Neuron (in vitro differentiated cells): ENCODE measurements at regions not wholly inside any gene's neighbourhood (a gene's known extent, or its start where the extent isn't known, plus 50 kb on each side); places are given as distances from the start of the nearest gene placed in this dataset.
"Not testable (repeated sequence)": the region's sequence is repeated elsewhere in the genome, so short reads cannot be mapped to it uniquely, and the experiment has no call there.

Experiments
- H2AFZ ChIP-seq: one replicate; pipeline ENCODE4 v1.6.1; 2013; ENCODE audit warnings: low read depth, mild to moderate bottlenecking, inconsistent platforms, low read length, moderate library complexity
- H3K27me3 ChIP-seq: one replicate; pipeline ENCODE4 v1.6.1; 2013; ENCODE audit warnings: low read length; ENCODE audit not compliant: insufficient read depth
- H3K36me3 ChIP-seq: one replicate; pipeline ENCODE4 v1.6.1; 2013; ENCODE audit warnings: low read length; ENCODE audit not compliant: insufficient read depth
- H3K4me1 ChIP-seq: one replicate; pipeline ENCODE4 v1.6.1; 2013; ENCODE audit warnings: low read length; ENCODE audit not compliant: insufficient read depth
- H3K4me3 ChIP-seq: 2 replicates; pipeline ENCODE4 v1.5.1; 2013; ENCODE audit warnings: mild to moderate bottlenecking, low read length, moderate library complexity
- H3K9me3 ChIP-seq: one replicate; pipeline ENCODE4 v1.6.1; 2013; ENCODE audit warnings: low read length

DNA sequence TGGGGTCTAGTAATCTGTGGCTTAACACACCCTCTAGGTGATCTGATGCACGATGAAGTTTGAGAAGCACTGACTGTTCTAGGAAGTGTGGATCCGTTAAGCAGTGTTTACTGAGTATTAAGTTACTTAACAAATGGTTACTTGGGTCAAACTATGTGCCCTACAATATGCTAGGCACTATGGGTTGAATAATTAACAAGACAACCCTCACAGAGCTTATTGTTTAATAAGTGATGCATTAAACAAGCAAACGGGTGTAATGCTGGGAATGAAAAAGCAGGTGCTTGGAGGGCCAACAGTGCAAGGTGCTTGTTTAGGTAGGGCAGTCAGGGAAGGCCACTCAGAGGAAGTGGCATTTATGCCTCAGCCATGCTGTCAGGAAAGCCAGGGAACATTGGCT lies 378.0 kb upstream of the PODXL start:
- no peaks in the 10 kb centered on the region for H3K36me3 ChIP-seq
- no peaks in the 10 kb centered on the region for H3K9me3 ChIP-seq
- H3K4me1 ChIP-seq = no peaks in the 10 kb centered on the region
- H2AFZ ChIP-seq = no peak overlapping the region
- H3K27me3 ChIP-seq = no peaks in the 10 kb centered on the region
- no peak overlapping the region for H3K4me3 ChIP-seq

DNA sequence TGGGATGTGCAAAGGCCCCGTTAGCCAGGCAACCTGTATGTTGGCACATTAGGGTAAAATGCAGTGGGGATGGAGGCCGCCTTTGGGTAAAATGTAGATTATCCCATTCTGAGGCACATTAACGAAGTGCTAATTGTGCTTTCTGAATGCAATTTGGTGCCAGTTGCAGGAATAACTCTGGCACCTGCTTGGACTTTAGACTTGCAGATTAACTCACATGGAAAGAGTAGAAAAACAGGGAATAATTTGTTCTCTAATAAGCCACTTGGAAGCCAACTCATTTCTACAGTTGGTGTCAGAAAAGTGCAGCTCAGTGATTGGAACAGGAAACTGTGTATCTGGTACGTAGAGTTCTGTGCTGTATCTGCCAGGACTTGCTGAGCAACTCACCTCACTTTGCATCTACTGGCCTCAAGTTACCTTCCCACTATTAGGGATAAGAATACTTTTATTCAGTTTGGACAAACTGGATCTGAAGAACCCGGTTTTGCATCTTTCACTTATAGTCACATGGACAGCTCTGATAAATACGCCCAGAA lies 377.4 kb upstream of the PODXL start:
- Histone ChIP-seq H3K9me3 (no peaks in the 10 kb centered on the region), H3K4me3 (no peak overlapping the region), H2AFZ (no peak overlapping the region), H3K27me3 (no peaks in the 10 kb centered on the region), H3K4me1 (no peaks in the 10 kb centered on the region), H3K36me3 (no peaks in the 10 kb centered on the region)

DNA sequence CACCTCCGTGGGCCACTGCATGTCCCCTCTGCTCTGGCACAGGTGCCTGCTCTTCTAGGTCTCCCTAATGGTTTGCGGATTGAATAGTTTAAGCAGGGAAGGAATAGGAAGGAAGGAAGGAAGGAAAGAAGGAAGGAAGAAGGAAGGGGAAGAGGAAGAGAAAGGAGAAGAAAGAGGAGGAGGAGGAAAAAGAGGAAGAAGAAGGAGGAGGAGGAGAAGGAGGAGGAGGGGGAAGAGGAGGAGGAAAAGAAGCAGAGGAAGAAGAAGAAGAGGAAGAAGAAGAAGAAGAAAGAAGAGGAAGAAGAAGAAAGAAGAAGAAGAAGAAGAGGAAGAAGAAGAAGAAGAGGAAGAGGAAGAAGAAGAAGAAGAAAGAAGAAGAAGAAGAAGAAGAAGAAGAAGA lies 376.8 kb upstream of the PODXL start:
- not testable (repeated sequence) for H3K9me3 ChIP-seq, H3K27me3 ChIP-seq, H2AFZ ChIP-seq, H3K36me3 ChIP-seq, H3K4me3 ChIP-seq, H3K4me1 ChIP-seq

DNA sequence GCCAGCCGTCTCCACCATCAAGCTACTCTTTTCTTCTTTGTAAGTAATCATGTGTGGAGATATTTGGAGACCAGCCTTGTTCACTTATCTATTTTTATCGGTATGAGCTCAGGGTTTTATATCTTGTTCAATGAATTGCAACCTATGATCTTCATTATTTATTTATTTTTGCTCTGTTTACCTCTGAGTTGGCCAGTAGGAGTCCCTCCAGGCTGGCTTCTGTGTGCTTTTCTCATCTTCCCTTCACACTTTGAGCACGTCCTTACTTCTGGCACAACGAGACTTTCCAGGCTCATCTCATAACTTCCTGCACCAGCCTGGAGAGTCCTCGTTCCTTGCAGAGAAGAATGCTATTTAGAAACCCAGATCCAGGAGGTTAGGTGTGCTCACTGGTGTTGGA lies 375.8 kb upstream of the PODXL start:
- no peaks in the 10 kb centered on the region for H3K4me1 ChIP-seq
- H3K27me3 ChIP-seq = no peaks in the 10 kb centered on the region
- H3K36me3 ChIP-seq = no peaks in the 10 kb centered on the region
- H2AFZ ChIP-seq = no peak overlapping the region
- no peak overlapping the region for H3K4me3 ChIP-seq
- H3K9me3 ChIP-seq = no peaks in the 10 kb centered on the region

DNA sequence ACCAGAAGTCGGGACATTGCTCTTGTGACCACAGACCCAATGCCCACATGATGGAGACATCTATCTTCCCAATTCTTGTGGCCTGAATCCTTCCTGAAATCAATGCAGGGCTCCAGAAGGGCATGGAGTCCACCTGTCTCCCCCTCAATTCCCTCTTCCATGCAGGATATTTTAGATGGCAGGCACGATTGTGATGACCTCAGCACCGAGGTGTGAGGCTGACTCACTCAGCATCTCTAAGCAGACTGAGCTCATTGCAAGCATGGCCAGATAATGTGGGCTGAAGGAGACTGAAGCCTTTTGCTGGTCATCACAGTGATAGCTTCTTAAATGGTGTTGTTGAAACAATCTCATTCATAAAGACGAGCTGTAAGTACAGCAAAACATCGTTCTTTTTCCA lies 374.9 kb upstream of the PODXL start:
- Histone ChIP-seq H3K36me3 (no peaks in the 10 kb centered on the region), H3K27me3 (no peaks in the 10 kb centered on the region), H3K9me3 (no peaks in the 10 kb centered on the region)

DNA sequence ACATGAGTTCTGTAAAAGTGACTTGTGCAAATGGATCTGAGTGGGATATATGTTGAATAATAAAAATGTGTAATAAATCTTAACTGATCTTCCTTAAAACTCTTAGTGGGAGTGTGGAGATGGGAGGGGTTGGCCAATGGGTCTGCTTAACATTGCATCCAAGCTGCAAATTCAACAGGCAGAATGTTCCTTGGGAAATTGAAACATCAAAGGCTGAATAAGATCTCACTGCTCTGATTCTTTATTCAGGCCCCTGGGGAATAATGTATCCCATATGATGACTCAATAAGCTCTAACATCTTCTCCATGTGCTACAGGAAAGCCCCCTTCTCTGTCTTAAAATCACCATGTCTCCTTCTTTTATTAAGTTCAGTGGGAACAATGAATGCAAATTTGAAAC lies 373.2 kb upstream of the PODXL start:
- Histone ChIP-seq H3K36me3 (no peaks in the 10 kb centered on the region), H3K9me3 (no peaks in the 10 kb centered on the region), H2AFZ (no peak overlapping the region), H3K4me1 (no peaks in the 10 kb centered on the region), H3K27me3 (no peaks in the 10 kb centered on the region), H3K4me3 (no peak overlapping the region)

More for the DNA sequence above, 374.9 kb upstream of the PODXL start:
- H3K4me3 ChIP-seq = no peak overlapping the region
- no peaks in the 10 kb centered on the region for H3K4me1 ChIP-seq
- H2AFZ ChIP-seq = no peak overlapping the region

DNA sequence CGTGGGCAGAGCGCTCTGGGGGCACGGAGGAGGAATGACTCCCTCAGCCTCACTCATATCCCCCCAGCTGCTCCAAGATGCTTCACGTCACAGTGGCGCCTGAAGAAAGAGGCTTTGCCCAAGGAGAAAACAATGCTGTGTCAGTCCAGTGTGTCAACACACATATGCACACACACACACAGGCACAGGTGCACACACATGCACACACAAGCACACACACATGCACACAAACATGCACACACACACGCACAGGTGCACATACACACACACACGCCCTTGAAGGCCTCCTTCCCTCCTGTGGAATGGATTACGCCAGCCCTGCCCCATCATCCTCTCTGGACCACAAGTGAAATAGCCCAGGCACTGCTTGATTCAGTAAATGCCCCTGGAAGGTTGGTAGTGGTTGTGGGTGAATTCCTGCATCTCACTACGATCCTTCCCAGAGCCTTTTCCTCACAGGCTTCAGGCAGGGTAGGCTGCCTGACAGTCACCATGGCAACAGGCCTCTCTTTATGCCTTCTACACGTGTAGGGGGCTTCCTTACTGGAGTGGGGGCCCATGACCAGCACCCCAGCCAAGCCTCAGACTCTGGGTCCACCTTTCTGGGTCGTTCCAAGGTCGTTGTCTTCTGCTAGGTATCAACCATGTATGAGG lies 371.5 kb upstream of the PODXL start:
- Histone ChIP-seq H3K9me3 (no peaks in the 10 kb centered on the region), H3K36me3 (no peaks in the 10 kb centered on the region), H3K4me1 (no peaks in the 10 kb centered on the region), H2AFZ (no peak overlapping the region), H3K4me3 (no peak overlapping the region), H3K27me3 (no peaks in the 10 kb centered on the region)

DNA sequence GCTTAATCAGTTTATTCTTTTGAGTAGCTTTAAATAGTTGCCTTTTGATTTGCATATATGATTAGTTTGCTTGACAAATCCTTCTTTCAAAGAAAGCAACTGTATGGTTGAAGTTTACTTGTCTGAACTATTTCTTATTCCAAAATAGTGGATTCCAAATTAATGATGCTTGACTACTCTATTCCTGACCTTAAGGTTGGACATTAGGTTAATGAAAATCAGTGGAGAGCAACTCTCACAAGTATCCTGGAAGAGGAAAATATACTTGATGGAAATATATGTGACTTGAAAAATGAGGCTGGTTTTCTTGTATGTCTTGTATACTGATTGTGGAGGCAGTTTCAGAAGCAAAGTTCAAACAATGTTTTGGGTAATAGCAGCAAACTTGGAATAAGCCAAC lies 369.2 kb upstream of the PODXL start:
- Histone ChIP-seq H3K9me3 (no peaks in the 10 kb centered on the region), H3K27me3 (no peaks in the 10 kb centered on the region), H3K4me3 (no peak overlapping the region), H3K36me3 (no peaks in the 10 kb centered on the region), H2AFZ (no peak overlapping the region), H3K4me1 (no peaks in the 10 kb centered on the region)

DNA sequence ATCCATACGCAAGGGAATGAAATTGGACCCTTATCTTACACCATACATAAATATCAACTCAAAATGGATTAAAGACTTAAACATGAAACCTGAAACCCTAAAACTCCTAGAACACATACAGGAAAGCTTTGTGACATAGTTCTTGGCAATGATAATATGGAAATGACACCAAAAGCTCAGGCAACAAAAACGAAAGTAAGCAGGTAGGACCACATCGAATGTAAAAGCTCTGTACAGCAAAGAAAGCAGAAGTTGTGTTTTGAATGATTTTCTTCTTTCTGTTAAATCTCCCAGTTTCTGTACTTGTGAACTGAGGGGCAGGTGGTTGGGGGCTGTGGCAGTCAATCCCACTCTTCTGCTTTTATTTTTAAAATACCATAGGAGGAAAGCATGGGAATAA lies 368.4 kb upstream of the PODXL start:
- no peaks in the 10 kb centered on the region for H3K9me3 ChIP-seq

DNA sequence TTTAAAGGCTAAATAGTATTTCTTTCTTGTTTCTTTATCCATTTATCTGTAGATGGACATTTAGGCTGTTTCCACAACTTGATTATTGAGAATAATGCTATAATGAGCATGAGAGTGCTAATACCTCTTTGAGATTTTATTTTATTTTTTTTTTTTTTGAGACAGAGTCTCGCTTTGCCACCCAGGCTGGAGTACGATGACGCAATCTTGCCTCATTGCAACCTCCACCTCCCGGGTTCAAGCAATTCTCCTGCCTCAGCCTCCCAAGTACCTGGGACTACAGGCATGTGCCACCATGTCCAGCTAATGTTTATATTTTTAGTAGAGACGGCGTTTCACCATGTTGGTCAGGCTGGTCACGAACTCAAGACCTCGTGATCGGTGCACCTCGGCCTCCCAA lies 366.5 kb upstream of the PODXL start:
- H3K9me3 ChIP-seq, H3K36me3 ChIP-seq, H3K27me3 ChIP-seq, H3K4me3 ChIP-seq, H2AFZ ChIP-seq, H3K4me1 ChIP-seq: not testable (repeated sequence)

More for the DNA sequence above, 368.4 kb upstream of the PODXL start:
- Histone ChIP-seq H3K27me3 (no peaks in the 10 kb centered on the region), H3K36me3 (no peaks in the 10 kb centered on the region), H3K4me1 (no peaks in the 10 kb centered on the region), H2AFZ (no peak overlapping the region), H3K4me3 (no peak overlapping the region)

DNA sequence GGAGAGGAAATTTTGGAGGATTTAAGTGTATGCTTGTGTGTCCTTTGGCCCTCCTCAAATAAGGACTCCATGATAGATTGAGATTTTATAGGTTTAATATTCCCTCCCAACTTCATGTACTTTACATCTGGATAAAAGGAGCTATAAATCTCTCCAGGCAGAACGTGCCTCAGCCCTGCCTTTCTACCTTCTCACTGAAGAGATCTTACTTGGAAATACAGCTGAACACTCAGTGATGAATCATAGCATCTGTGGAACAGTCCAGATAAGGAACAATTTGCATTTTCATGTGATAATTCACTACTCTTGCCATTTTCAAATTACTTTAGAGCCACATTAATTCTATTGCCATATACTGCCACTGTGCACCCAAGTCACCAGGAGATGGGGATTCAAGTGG lies 364.6 kb upstream of the PODXL start:
- H3K4me3 ChIP-seq = no peak overlapping the region
- no peaks in the 10 kb centered on the region for H3K9me3 ChIP-seq
- H3K4me1 ChIP-seq = no peaks in the 10 kb centered on the region
- no peak overlapping the region for H2AFZ ChIP-seq
- H3K36me3 ChIP-seq = no peaks in the 10 kb centered on the region
- H3K27me3 ChIP-seq = peaks cover 2% of the 10 kb centered on the region

DNA sequence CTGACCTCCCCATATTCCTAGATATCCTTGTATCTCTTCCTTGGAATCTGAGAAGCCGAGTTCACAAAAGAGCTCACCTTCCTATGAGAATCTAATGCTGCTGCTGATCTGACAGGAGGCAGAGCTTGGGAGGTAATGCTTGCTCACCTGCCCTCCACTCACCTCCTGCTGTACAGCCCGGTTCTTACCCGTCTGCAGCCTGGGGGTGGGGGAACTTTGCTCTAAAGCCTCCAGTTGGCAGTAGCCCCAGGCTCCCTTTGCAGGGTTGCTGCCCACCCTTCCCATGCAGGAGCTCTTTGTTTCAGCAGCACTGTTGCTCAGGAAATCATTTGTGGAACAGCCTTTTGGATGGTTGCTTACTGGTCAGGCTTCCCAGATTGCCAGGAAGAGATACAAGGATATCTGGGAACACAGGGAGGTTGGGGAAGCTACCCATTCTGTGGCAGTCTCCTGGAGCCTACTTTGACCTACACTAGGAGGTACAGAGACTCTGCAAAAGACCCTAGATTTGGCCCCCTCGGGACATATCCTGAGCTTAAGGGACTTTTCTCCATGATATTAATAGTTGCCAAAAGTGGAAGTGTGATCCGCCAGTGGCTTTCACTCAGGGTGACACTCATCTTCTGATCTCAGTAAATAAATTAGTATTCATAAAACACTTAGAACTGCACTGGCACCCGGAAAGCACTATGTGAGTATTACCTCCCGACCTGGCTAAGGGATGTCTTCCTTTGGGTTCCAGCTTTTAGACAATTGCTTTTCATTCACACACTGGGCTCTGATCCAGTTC lies 363.7 kb upstream of the PODXL start:
- Histone ChIP-seq H2AFZ (no peak overlapping the region), H3K36me3 (no peaks in the 10 kb centered on the region), H3K9me3 (no peaks in the 10 kb centered on the region), H3K4me1 (no peaks in the 10 kb centered on the region), H3K4me3 (no peak overlapping the region), H3K27me3 (peaks cover 2% of the 10 kb centered on the region)

DNA sequence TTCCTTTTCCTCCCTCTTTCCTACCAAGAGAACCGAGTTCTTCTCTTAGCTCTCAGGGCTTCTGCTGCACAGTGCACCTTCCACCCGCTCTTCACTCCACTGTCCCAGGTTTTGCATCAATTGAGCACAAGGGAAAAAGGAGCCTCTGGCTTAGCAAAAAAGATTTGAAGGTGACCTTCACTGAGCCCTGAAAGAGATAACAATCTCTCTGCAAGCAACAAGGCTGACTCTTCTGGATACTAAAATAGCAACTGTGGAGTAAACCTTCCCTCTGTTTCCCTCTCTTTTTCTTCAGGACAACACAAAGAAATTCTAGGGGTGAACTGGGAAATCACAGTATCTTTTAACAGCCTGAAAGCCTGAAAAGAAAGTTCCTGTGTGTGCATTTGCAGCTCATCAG lies 354.7 kb upstream of the PODXL start:
- H3K27me3 ChIP-seq = peaks cover 45% of the 10 kb centered on the region
- H3K4me3 ChIP-seq = no peak overlapping the region
- H3K36me3 ChIP-seq = no peaks in the 10 kb centered on the region
- peaks cover 7% of the 10 kb centered on the region for H3K9me3 ChIP-seq
- no peaks in the 10 kb centered on the region for H3K4me1 ChIP-seq
- H2AFZ ChIP-seq = no peak overlapping the region
